ENCODE measurements at regions not wholly inside any gene's neighbourhood (a gene's known extent, or its start where the extent isn't known, plus 50 kb on each side); places are given as distances from the start of the nearest gene placed in this dataset.

DNA sequence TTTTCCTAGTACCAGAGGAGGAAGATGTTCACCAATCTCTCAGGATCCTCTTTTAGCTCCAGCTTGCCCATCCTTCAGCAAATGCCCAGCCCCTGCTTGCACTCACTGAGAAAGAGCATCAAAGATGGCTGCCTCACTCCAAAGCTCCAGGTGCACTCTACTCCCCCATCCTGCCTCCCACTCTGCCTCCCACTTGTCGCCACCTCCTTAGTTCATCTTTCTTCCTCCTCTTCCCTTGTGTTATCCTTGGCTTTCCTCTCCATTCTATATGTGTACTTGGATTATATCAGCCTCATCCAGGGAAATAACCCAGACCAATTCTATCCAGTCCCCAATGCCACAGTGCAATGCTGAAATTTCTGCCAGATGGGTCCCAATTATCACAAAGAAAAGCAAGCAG, 87.1 kb upstream of the CPLX2 start:
- TF ChIP-seq, protein P1, sequence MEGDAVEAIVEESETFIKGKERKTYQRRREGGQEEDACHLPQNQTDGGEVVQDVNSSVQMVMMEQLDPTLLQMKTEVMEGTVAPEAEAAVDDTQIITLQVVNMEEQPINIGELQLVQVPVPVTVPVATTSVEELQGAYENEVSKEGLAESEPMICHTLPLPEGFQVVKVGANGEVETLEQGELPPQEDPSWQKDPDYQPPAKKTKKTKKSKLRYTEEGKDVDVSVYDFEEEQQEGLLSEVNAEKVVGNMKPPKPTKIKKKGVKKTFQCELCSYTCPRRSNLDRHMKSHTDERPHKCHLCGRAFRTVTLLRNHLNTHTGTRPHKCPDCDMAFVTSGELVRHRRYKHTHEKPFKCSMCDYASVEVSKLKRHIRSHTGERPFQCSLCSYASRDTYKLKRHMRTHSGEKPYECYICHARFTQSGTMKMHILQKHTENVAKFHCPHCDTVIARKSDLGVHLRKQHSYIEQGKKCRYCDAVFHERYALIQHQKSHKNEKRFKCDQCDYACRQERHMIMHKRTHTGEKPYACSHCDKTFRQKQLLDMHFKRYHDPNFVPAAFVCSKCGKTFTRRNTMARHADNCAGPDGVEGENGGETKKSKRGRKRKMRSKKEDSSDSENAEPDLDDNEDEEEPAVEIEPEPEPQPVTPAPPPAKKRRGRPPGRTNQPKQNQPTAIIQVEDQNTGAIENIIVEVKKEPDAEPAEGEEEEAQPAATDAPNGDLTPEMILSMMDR (IDR thresholded peaks at IDR 0.05), result no peak
- TF ChIP-seq POLR2A (IDR thresholded peaks at IDR 0.05), result no peak

All from body of pancreas (tissue), 4 donors.